ENCODE measurements at regions not wholly inside any gene's neighbourhood (a gene's known extent, or its start where the extent isn't known, plus 50 kb on each side); places are given as distances from the start of the nearest gene placed in this dataset.

GRCh38 chr5:117434254-117434653 is 859.6 kb upstream of the SEMA6A start:
- Histone ChIP-seq H3K36me3 (ENCODE audit: control insufficient read depth, insufficient read depth, low read length) (no peaks in the 10 kb centered on the region), H3K4me3 (replicated peaks; ENCODE audit: low read depth, low read length) (no peak overlapping the region), H3K27me3 (replicated peaks; ENCODE audit: control insufficient read depth, insufficient read depth, low read length) (no peaks in the 10 kb centered on the region)
- DNase-seq (ENCODE audit: extremely low read depth, insufficient read length): no peak
- no peak for TF ChIP-seq CTCF (IDR thresholded peaks at IDR 0.05; ENCODE audit: insufficient read depth, low read length, poor library complexity, severe bottlenecking)

GRCh38 chr5:117433818-117434217 is 859.2 kb upstream of the SEMA6A start:
- Histone ChIP-seq H3K36me3 (ENCODE audit: control insufficient read depth, insufficient read depth, low read length) (no peaks in the 10 kb centered on the region), H3K27me3 (replicated peaks; ENCODE audit: control insufficient read depth, insufficient read depth, low read length) (no peaks in the 10 kb centered on the region), H3K4me3 (replicated peaks; ENCODE audit: low read depth, low read length) (no peak overlapping the region)
- no peak for DNase-seq (ENCODE audit: extremely low read depth, insufficient read length)
- no peak for TF ChIP-seq CTCF (IDR thresholded peaks at IDR 0.05; ENCODE audit: insufficient read depth, low read length, poor library complexity, severe bottlenecking)

- DNase-seq (ENCODE audit: extremely low read depth, insufficient read length): no peak
- H3K27me3 ChIP-seq (replicated peaks; ENCODE audit: control insufficient read depth, insufficient read depth, low read length): no peaks in the 10 kb centered on the region
- no peaks in the 10 kb centered on the region for H3K36me3 ChIP-seq (ENCODE audit: control insufficient read depth, insufficient read depth, low read length)
- no peak overlapping the region for H3K4me3 ChIP-seq (replicated peaks; ENCODE audit: low read depth, low read length)
- TF ChIP-seq CTCF (IDR thresholded peaks at IDR 0.05; ENCODE audit: insufficient read depth, low read length, poor library complexity, severe bottlenecking): no peak
These were observed 856.5 kb upstream of the SEMA6A start for GRCh38 chr5:117431091-117431490.

GRCh38 chr5:117425163-117425562 is 850.5 kb upstream of the SEMA6A start:
- TF ChIP-seq CTCF (IDR thresholded peaks at IDR 0.05; ENCODE audit: insufficient read depth, low read length, poor library complexity, severe bottlenecking): no peak
- no peak for DNase-seq (ENCODE audit: extremely low read depth, insufficient read length)
- H3K4me3 ChIP-seq (replicated peaks; ENCODE audit: low read depth, low read length): no peak overlapping the region
- no peaks in the 10 kb centered on the region for H3K36me3 ChIP-seq (ENCODE audit: control insufficient read depth, insufficient read depth, low read length)
- no peaks in the 10 kb centered on the region for H3K27me3 ChIP-seq (replicated peaks; ENCODE audit: control insufficient read depth, insufficient read depth, low read length)

- no peak for DNase-seq (ENCODE audit: extremely low read depth, insufficient read length)
- TF ChIP-seq CTCF (IDR thresholded peaks at IDR 0.05; ENCODE audit: insufficient read depth, low read length, poor library complexity, severe bottlenecking): no peak
- Histone ChIP-seq H3K4me3 (replicated peaks; ENCODE audit: low read depth, low read length) (no peak overlapping the region), H3K27me3 (replicated peaks; ENCODE audit: control insufficient read depth, insufficient read depth, low read length) (no peaks in the 10 kb centered on the region), H3K36me3 (ENCODE audit: control insufficient read depth, insufficient read depth, low read length) (no peaks in the 10 kb centered on the region)
These were observed 849.9 kb upstream of the SEMA6A start for GRCh38 chr5:117424559-117424958.

- H3K36me3 ChIP-seq (ENCODE audit: control insufficient read depth, insufficient read depth, low read length): no peaks in the 10 kb centered on the region
- DNase-seq (ENCODE audit: extremely low read depth, insufficient read length): no peak
- H3K4me3 ChIP-seq (replicated peaks; ENCODE audit: low read depth, low read length): no peak overlapping the region
- H3K27me3 ChIP-seq (replicated peaks; ENCODE audit: control insufficient read depth, insufficient read depth, low read length): no peaks in the 10 kb centered on the region
- TF ChIP-seq CTCF (IDR thresholded peaks at IDR 0.05; ENCODE audit: insufficient read depth, low read length, poor library complexity, severe bottlenecking): no peak
These were observed 842.9 kb upstream of the SEMA6A start for GRCh38 chr5:117417501-117417900.

Measured in GM06990 (cell line).